Mammary epithelial cell (primary cell): ENCODE measurements at regions not wholly inside any gene's neighbourhood (a gene's known extent, or its start where the extent isn't known, plus 50 kb on each side); places are given as distances from the start of the nearest gene placed in this dataset.

ENCODE experiments used
- EZH2 ChIP-seq: IDR thresholded peaks from 2 replicates; pipeline ENCODE4 v1.6.1; 2012; ENCODE audit warnings: low read length, inconsistent platforms, borderline replicate concordance
- TF ChIP-seq, protein P1 (sequence below), 2 donors: IDR thresholded peaks in 1 of 2; conservative IDR thresholded peaks in 1 of 2; 2 replicates each; pipeline ENCODE4 v1.5.1; 2011 to 2012; ENCODE audit warnings: inconsistent platforms in 2 of 2, low read length in 2 of 2, mild to moderate bottlenecking in 2 of 2, control low read depth in 1 of 2, low read depth in 1 of 2; ENCODE audit not compliant: insufficient read depth in 1 of 2; ENCODE audit errors: extremely low read depth in 1 of 2

DNA sequence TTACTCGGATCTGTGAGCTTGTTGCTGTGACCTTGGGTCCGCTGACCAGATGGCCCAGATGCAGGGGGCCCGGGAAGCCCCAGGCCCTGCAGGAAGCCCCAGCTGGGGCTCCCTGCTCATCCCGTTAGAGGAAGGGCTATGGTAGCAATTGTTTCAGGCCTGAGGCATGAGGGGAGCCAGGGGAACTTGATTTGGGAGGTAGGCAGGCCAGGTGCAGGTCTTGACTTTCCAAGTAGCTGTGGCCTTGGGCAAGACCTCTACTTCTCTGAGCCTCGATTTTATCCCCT, 55.0 kb upstream of the CXCL12 start:
- TF ChIP-seq, protein P1, sequence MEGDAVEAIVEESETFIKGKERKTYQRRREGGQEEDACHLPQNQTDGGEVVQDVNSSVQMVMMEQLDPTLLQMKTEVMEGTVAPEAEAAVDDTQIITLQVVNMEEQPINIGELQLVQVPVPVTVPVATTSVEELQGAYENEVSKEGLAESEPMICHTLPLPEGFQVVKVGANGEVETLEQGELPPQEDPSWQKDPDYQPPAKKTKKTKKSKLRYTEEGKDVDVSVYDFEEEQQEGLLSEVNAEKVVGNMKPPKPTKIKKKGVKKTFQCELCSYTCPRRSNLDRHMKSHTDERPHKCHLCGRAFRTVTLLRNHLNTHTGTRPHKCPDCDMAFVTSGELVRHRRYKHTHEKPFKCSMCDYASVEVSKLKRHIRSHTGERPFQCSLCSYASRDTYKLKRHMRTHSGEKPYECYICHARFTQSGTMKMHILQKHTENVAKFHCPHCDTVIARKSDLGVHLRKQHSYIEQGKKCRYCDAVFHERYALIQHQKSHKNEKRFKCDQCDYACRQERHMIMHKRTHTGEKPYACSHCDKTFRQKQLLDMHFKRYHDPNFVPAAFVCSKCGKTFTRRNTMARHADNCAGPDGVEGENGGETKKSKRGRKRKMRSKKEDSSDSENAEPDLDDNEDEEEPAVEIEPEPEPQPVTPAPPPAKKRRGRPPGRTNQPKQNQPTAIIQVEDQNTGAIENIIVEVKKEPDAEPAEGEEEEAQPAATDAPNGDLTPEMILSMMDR (conservative IDR thresholded peaks at IDR 0.05 in 1 of 2, IDR thresholded peaks at IDR 0.05 in 1 of 2; ENCODE audit: extremely low read depth in 1 of 2, insufficient read depth in 1 of 2, low read depth in 1 of 2, low read length in 2 of 2) = no peak
- TF ChIP-seq EZH2 = no peak
